ENCODE measurements at regions not wholly inside any gene's neighbourhood (a gene's known extent, or its start where the extent isn't known, plus 50 kb on each side); places are given as distances from the start of the nearest gene placed in this dataset.
"Not testable (repeated sequence)": the region's sequence is repeated elsewhere in the genome, so short reads cannot be mapped to it uniquely, and the experiment has no call there.

GRCh38 chr10:118439824-118440223, 97.7 kb upstream of the FAM204A start:
- TF ChIP-seq CTCF (conservative IDR thresholded peaks at IDR 0.05; ENCODE audit: low read depth, low read length), result peak; percentile 3
- H3K4me3 ChIP-seq (ENCODE audit: low read depth, low read length), result no peak overlapping the region
- DNase-seq (ENCODE audit: low read depth), result no peak

GRCh38 chr10:118436742-118437141, 94.6 kb upstream of the FAM204A start:
- DNase-seq (ENCODE audit: low read depth), result no peak
- TF ChIP-seq CTCF (conservative IDR thresholded peaks at IDR 0.05; ENCODE audit: low read depth, low read length), result no peak
- no peak overlapping the region for H3K4me3 ChIP-seq (ENCODE audit: low read depth, low read length)

- no peak overlapping the region for H3K4me3 ChIP-seq (ENCODE audit: low read depth, low read length)
- TF ChIP-seq CTCF (conservative IDR thresholded peaks at IDR 0.05; ENCODE audit: low read depth, low read length), result no peak
- no peak for DNase-seq (ENCODE audit: low read depth)
Observed at GRCh38 chr10:118430190-118430589, 88.1 kb upstream of the FAM204A start.

- TF ChIP-seq CTCF (conservative IDR thresholded peaks at IDR 0.05; ENCODE audit: low read depth, low read length), result peak; percentile 89
- peak; percentile 56 for DNase-seq (ENCODE audit: low read depth)
- no peak overlapping the region for H3K4me3 ChIP-seq (ENCODE audit: low read depth, low read length)
Observed at GRCh38 chr10:118423800-118424442, 81.8 kb upstream of the FAM204A start.

- no peak for DNase-seq (ENCODE audit: low read depth)
- TF ChIP-seq CTCF (conservative IDR thresholded peaks at IDR 0.05; ENCODE audit: low read depth, low read length), result no peak
- no peak overlapping the region for H3K4me3 ChIP-seq (ENCODE audit: low read depth, low read length)
Observed at GRCh38 chr10:118422241-118422640, 80.1 kb upstream of the FAM204A start.

- DNase-seq (ENCODE audit: low read depth); H3K4me3 ChIP-seq (ENCODE audit: low read depth, low read length): not testable (repeated sequence)
Observed at GRCh38 chr10:118420049-118420448, 77.9 kb upstream of the FAM204A start.

- H3K4me3 ChIP-seq (ENCODE audit: low read depth, low read length), result no peak overlapping the region
- DNase-seq (ENCODE audit: low read depth), result no peak
- TF ChIP-seq CTCF (conservative IDR thresholded peaks at IDR 0.05; ENCODE audit: low read depth, low read length), result no peak
Observed at GRCh38 chr10:118412932-118413331, 70.8 kb upstream of the FAM204A start.
